Breast epithelium (tissue), 4 donors: ENCODE measurements at regions not wholly inside any gene's neighbourhood (a gene's known extent, or its start where the extent isn't known, plus 50 kb on each side); places are given as distances from the start of the nearest gene placed in this dataset.

Experiments
- DNase-seq, 2 donors: peaks; one replicate each; pipeline ENCODE4 v3.0.0-alpha.2; 2019; ENCODE audit warnings: low spot score in 2 of 2
- H3K27ac ChIP-seq, 2 donors: fragments of 200-600 bp; sonication (generic) in 1 of 2; one replicate each; pipeline ENCODE4 v1.5.1; 2016 to 2019; ENCODE audit warnings: mild to moderate bottlenecking in 1 of 2
- H3K27me3 ChIP-seq, 2 donors: fragments of 200-600 bp; sonication (generic) in 1 of 2; one replicate each; pipeline versions ENCODE4 v1.5.1 to v1.6.0; 2017 to 2019; ENCODE audit warnings: control low read depth in 1 of 2, mild to moderate bottlenecking in 1 of 2
- H3K36me3 ChIP-seq: fragments of 200-600 bp; one replicate; pipeline ENCODE4 v1.5.1; 2019
- H3K4me1 ChIP-seq, 2 donors: fragments of 200-600 bp; sonication (generic); one replicate each; pipeline ENCODE4 v1.5.1; 2016 to 2019; ENCODE audit warnings: control low read depth in 1 of 2
- H3K4me3 ChIP-seq, 3 donors: fragments of 200-600 bp; sonication (generic); 1 replicate in 2 of 3; 2 replicates in 1 of 3; pipeline ENCODE4 v1.5.1; 2016 to 2019; ENCODE audit warnings: mild to moderate bottlenecking in 3 of 3, moderate library complexity in 2 of 3
- H3K9me3 ChIP-seq, 2 donors: fragments of 200-600 bp; sonication (generic) in 1 of 2; one replicate each; pipeline ENCODE4 v1.5.1; 2016 to 2019; ENCODE audit warnings: control low read depth in 1 of 2
- POLR2A ChIP-seq: fragments of 450-650 bp; IDR thresholded peaks from one replicate; pipeline ENCODE4 v1.6.1; 2016; ENCODE audit warnings: antibody characterized with exemption, mild to moderate bottlenecking, moderate library complexity
- POLR2AphosphoS5 ChIP-seq, 3 donors: sonication (generic); formaldehyde crosslinking; IDR thresholded peaks; one replicate each; pipeline ENCODE4 v1.6.1; 2017; ENCODE audit warnings: antibody characterized with exemption in 3 of 3
- intact Hi-C: fragments of 100-400 bp; cut with DNase I; formaldehyde crosslinking; loops from one replicate; pipeline ENCODE4 v1.15.1; 2023; ENCODE audit warnings: low total_unique reads
- TF ChIP-seq, protein P1 (sequence below), 3 donors: fragments of 450-650 bp; IDR thresholded peaks; one replicate each; pipeline ENCODE4 v1.5.1; 2016 to 2017; ENCODE audit warnings: antibody characterized with exemption in 3 of 3, mild to moderate bottlenecking in 3 of 3, moderate library complexity in 3 of 3

DNA sequence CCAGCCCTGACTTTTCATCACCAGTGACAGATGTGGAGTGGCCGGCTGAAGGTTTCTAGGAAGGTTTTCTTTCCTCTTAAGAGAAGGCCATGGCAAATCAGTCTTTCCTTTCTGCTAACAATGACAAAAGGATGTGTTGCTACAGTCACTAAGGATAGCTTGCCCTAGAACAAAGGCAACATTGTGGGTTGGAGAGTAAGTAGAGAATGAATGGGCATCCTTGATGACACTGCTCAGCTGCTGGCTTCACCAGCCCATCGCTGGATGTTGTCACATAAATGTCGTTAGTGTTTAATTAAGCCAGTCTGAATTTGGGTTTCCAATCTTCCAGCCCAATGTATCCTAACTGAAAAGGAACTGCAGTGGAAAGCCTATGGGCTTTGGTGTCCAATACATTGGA is 168.4 kb downstream of the ZIC5 start:
- intact Hi-C loops: no loop called here

DNA sequence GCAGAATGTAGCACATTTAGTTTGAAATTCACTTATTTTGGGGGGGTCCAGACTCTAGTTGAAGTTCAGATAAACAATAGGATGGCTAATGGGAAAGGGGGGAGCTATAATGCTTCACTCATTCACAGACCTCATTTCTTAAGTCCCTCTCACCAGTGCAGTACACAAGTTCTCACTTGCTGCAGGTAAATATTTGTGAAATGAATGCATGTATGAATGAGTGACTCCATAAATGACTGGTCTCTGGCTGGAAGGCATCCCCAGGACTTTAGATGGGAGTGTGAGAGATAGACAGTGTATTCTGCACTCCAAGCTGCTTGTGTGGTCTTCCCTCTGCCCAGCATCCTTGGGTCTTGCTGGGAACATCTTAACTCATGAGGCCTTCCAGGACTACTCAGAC is 169.2 kb downstream of the ZIC5 start:
- intact Hi-C loops: no loop called here
- no peaks in the 10 kb centered on the region for H3K4me1 ChIP-seq
- H3K4me3 ChIP-seq: no peak overlapping the region
- H3K27ac ChIP-seq: no peak overlapping the region
- no peaks in the 10 kb centered on the region for H3K27me3 ChIP-seq
- TF ChIP-seq, protein P1, sequence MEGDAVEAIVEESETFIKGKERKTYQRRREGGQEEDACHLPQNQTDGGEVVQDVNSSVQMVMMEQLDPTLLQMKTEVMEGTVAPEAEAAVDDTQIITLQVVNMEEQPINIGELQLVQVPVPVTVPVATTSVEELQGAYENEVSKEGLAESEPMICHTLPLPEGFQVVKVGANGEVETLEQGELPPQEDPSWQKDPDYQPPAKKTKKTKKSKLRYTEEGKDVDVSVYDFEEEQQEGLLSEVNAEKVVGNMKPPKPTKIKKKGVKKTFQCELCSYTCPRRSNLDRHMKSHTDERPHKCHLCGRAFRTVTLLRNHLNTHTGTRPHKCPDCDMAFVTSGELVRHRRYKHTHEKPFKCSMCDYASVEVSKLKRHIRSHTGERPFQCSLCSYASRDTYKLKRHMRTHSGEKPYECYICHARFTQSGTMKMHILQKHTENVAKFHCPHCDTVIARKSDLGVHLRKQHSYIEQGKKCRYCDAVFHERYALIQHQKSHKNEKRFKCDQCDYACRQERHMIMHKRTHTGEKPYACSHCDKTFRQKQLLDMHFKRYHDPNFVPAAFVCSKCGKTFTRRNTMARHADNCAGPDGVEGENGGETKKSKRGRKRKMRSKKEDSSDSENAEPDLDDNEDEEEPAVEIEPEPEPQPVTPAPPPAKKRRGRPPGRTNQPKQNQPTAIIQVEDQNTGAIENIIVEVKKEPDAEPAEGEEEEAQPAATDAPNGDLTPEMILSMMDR (IDR thresholded peaks at IDR 0.05): no peak
- no peak for TF ChIP-seq POLR2AphosphoS5 (IDR thresholded peaks at IDR 0.05)
- TF ChIP-seq POLR2A: no peak
- no peak for DNase-seq
- H3K36me3 ChIP-seq: no peaks in the 10 kb centered on the region
- H3K9me3 ChIP-seq: no peaks in the 10 kb centered on the region

More for the DNA sequence above, 168.4 kb downstream of the ZIC5 start:
- no peaks in the 10 kb centered on the region for H3K4me1 ChIP-seq
- TF ChIP-seq POLR2A (no peak), POLR2AphosphoS5 (IDR thresholded peaks at IDR 0.05) (no peak)
- TF ChIP-seq, protein P1 (IDR thresholded peaks at IDR 0.05): no peak
- no peaks in the 10 kb centered on the region for H3K27me3 ChIP-seq
- no peak for DNase-seq
- no peak overlapping the region for H3K27ac ChIP-seq
- no peak overlapping the region for H3K4me3 ChIP-seq
- H3K9me3 ChIP-seq: no peaks in the 10 kb centered on the region
- H3K36me3 ChIP-seq: no peaks in the 10 kb centered on the region

DNA sequence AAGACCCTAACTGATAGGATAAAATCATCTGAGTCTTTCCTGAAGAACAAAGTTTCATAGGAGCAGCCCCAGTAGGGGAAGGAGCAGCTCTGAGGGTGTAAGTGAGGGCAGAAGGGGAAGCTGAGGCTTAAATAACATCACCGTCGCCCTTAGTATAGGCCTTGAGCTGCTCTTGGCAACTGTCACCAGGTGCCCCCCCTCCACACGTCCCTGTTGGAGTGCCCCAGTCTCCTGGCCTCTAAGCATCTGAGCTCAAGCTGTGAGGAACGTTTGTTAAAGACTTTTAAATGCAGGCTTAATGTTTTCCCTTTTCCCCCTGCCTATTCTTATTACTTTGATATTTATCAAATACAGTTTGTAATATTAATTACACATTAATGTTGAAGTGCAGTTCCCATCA is 170.6 kb downstream of the ZIC5 start:
- TF ChIP-seq POLR2AphosphoS5 (IDR thresholded peaks at IDR 0.05) (no peak), POLR2A (no peak)
- TF ChIP-seq, protein P1 (IDR thresholded peaks at IDR 0.05): no peak
- DNase-seq: no peak
- no peaks in the 10 kb centered on the region for H3K4me1 ChIP-seq
- no peak overlapping the region for H3K27ac ChIP-seq
- intact Hi-C loops: no loop called here
- no peaks in the 10 kb centered on the region for H3K27me3 ChIP-seq
- no peaks in the 10 kb centered on the region for H3K9me3 ChIP-seq
- H3K36me3 ChIP-seq: no peaks in the 10 kb centered on the region
- no peak overlapping the region for H3K4me3 ChIP-seq

- Histone ChIP-seq H3K4me3 (no peak overlapping the region), H3K36me3 (no peaks in the 10 kb centered on the region), H3K27ac (no peak overlapping the region), H3K4me1 (no peaks in the 10 kb centered on the region), H3K27me3 (no peaks in the 10 kb centered on the region), H3K9me3 (no peaks in the 10 kb centered on the region)
- no peak for DNase-seq
- intact Hi-C loops: no loop called here
- no peak for TF ChIP-seq POLR2AphosphoS5 (IDR thresholded peaks at IDR 0.05)
- TF ChIP-seq, protein P1 (IDR thresholded peaks at IDR 0.05): no peak
- TF ChIP-seq POLR2A: no peak
Observed at GRCh38 chr13:99800011-99800410, 171.6 kb downstream of the ZIC5 start.

- H3K36me3 ChIP-seq: no peaks in the 10 kb centered on the region
- TF ChIP-seq, protein P1 (IDR thresholded peaks at IDR 0.05): no peak
- TF ChIP-seq POLR2AphosphoS5 (IDR thresholded peaks at IDR 0.05) (no peak), POLR2A (no peak)
- H3K9me3 ChIP-seq: no peaks in the 10 kb centered on the region
- H3K27ac ChIP-seq: no peak overlapping the region
- no peak overlapping the region for H3K4me3 ChIP-seq
- H3K27me3 ChIP-seq: no peaks in the 10 kb centered on the region
- intact Hi-C loops: no loop called here
- H3K4me1 ChIP-seq: no peaks in the 10 kb centered on the region
- no peak for DNase-seq
Observed at GRCh38 chr13:99798756-99799155, 172.8 kb downstream of the ZIC5 start.
